ENCODE measurements at regions not wholly inside any gene's neighbourhood (a gene's known extent, or its start where the extent isn't known, plus 50 kb on each side); places are given as distances from the start of the nearest gene placed in this dataset.

- no peak overlapping the region for H3K4me3 ChIP-seq (ENCODE audit: low read length)
- no peak for TF ChIP-seq CTCF (conservative IDR thresholded peaks at IDR 0.05; ENCODE audit: low read length)
- peak; percentile 23 for DNase-seq (ENCODE audit: low read depth)
These were observed 74.5 kb upstream of the TIAM2 start for GRCh38 chr6:154920495-154921200.

- no peak for DNase-seq (ENCODE audit: low read depth)
- H3K4me3 ChIP-seq (ENCODE audit: low read length): no peak overlapping the region
- TF ChIP-seq CTCF (conservative IDR thresholded peaks at IDR 0.05; ENCODE audit: low read length): no peak
These were observed 73.6 kb upstream of the TIAM2 start for GRCh38 chr6:154921482-154921881.

GRCh38 chr6:154923199-154923869, 71.8 kb upstream of the TIAM2 start:
- no peak for DNase-seq (ENCODE audit: low read depth)
- no peak overlapping the region for H3K4me3 ChIP-seq (ENCODE audit: low read length)
- no peak for TF ChIP-seq CTCF (conservative IDR thresholded peaks at IDR 0.05; ENCODE audit: low read length)

- H3K4me3 ChIP-seq (ENCODE audit: low read length): no peak overlapping the region
- DNase-seq (ENCODE audit: low read depth): no peak
- no peak for TF ChIP-seq CTCF (conservative IDR thresholded peaks at IDR 0.05; ENCODE audit: low read length)
These were observed 70.0 kb upstream of the TIAM2 start for GRCh38 chr6:154925130-154925529.

GRCh38 chr6:154926366-154926765, 68.7 kb upstream of the TIAM2 start:
- no peak overlapping the region for H3K4me3 ChIP-seq (ENCODE audit: low read length)
- TF ChIP-seq CTCF (conservative IDR thresholded peaks at IDR 0.05; ENCODE audit: low read length): no peak
- DNase-seq (ENCODE audit: low read depth): no peak

- H3K4me3 ChIP-seq (ENCODE audit: low read length): no peak overlapping the region
- TF ChIP-seq CTCF (conservative IDR thresholded peaks at IDR 0.05; ENCODE audit: low read length): peak; percentile 96
- peak; percentile 69 for DNase-seq (ENCODE audit: low read depth)
These were observed 66.7 kb upstream of the TIAM2 start for GRCh38 chr6:154928325-154928922.

GRCh38 chr6:154930451-154930851, 64.7 kb upstream of the TIAM2 start:
- no peak overlapping the region for H3K4me3 ChIP-seq (ENCODE audit: low read length)
- no peak for TF ChIP-seq CTCF (conservative IDR thresholded peaks at IDR 0.05; ENCODE audit: low read length)
- no peak for DNase-seq (ENCODE audit: low read depth)

All from AG10803 (cell line).